HL-60 (cell line): ENCODE measurements at regions not wholly inside any gene's neighbourhood (a gene's known extent, or its start where the extent isn't known, plus 50 kb on each side); places are given as distances from the start of the nearest gene placed in this dataset.

Source experiments
- POLR2AphosphoS5 ChIP-seq: IDR thresholded peaks from 2 replicates; pipeline ENCODE4 v1.6.1; 2012; ENCODE audit warnings: low read depth
- TF ChIP-seq, protein P1 (sequence below): IDR thresholded peaks from one replicate; pipeline ENCODE4 v1.5.1; 2011; ENCODE audit warnings: low read length, control low read depth, inconsistent platforms; ENCODE audit not compliant: insufficient read depth

- TF ChIP-seq, protein P1, sequence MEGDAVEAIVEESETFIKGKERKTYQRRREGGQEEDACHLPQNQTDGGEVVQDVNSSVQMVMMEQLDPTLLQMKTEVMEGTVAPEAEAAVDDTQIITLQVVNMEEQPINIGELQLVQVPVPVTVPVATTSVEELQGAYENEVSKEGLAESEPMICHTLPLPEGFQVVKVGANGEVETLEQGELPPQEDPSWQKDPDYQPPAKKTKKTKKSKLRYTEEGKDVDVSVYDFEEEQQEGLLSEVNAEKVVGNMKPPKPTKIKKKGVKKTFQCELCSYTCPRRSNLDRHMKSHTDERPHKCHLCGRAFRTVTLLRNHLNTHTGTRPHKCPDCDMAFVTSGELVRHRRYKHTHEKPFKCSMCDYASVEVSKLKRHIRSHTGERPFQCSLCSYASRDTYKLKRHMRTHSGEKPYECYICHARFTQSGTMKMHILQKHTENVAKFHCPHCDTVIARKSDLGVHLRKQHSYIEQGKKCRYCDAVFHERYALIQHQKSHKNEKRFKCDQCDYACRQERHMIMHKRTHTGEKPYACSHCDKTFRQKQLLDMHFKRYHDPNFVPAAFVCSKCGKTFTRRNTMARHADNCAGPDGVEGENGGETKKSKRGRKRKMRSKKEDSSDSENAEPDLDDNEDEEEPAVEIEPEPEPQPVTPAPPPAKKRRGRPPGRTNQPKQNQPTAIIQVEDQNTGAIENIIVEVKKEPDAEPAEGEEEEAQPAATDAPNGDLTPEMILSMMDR = no peak
- TF ChIP-seq POLR2AphosphoS5 = no peak
These were observed 74.7 kb upstream of the GNAO1 start for GRCh38 chr16:56116577-56116964.
